ENCODE measurements at regions not wholly inside any gene's neighbourhood (a gene's known extent, or its start where the extent isn't known, plus 50 kb on each side); places are given as distances from the start of the nearest gene placed in this dataset.

- ChIA-PET CTCF (no interaction called here), POLR2A (no interaction called here)
- no peak for ATAC-seq
- no TSS peak for BruUV-seq (replicated peaks)
- no peak for DNase-seq (ENCODE audit: low read depth, low spot score)
- Histone ChIP-seq H3K4me1 (ENCODE audit: control insufficient read depth, insufficient read depth, low read length) (no peaks in the 10 kb centered on the region), H3K36me3 (ENCODE audit: control insufficient read depth, insufficient read depth, low read length) (no peaks in the 10 kb centered on the region), H3K27ac (ENCODE audit: low read length) (no peak overlapping the region; the same call in 1 of the 2 replicates), H3K4me3 (ENCODE audit: low read depth in 2 of 2, low read length in 2 of 2) (no peak overlapping the region), H3K9me3 (ENCODE audit: control insufficient read depth, insufficient read depth, low read depth, low read length) (peaks cover 2% of the 10 kb centered on the region; the same call in 1 of the 2 replicates), H3K27me3 (ENCODE audit: control insufficient read depth, insufficient read depth, low read length) (no peaks in the 10 kb centered on the region)
- TF ChIP-seq REST (IDR thresholded peaks at IDR 0.05; ENCODE audit: insufficient read depth in 1 of 2, low read depth in 2 of 2, low read length in 1 of 2) (no peak), TCF7L2 (IDR thresholded peaks at IDR 0.05; ENCODE audit: low read depth, low read length) (no peak), SIN3A (IDR thresholded peaks at IDR 0.05; ENCODE audit: borderline replicate concordance, insufficient read depth, low read depth, low read length) (no peak), POLR2AphosphoS5 (IDR thresholded peaks at IDR 0.05; ENCODE audit: low read depth, low read length) (no peak), CTCF (IDR thresholded peaks at IDR 0.05) (no peak)
- intact Hi-C loops (cut with micrococcal nuclease; ENCODE audit: unreplicated experiment) (no loop called here), in situ Hi-C loops (cut with HindIII; ENCODE audit: low pct_unique_long_range_greater_than_20kb, low sequenced_read_pairs) (no loop called here)
Measured at GRCh38 chr5:92703976-92704375, 877.0 kb downstream of the NR2F1-AS1 start.

GRCh38 chr5:92695123-92696003, 885.7 kb downstream of the NR2F1-AS1 start:
- TF ChIP-seq SIN3A (IDR thresholded peaks at IDR 0.05; ENCODE audit: borderline replicate concordance, insufficient read depth, low read depth, low read length) (no peak), TCF7L2 (IDR thresholded peaks at IDR 0.05; ENCODE audit: low read depth, low read length) (no peak), POLR2AphosphoS5 (IDR thresholded peaks at IDR 0.05; ENCODE audit: low read depth, low read length) (no peak), REST (IDR thresholded peaks at IDR 0.05; ENCODE audit: insufficient read depth in 1 of 2, low read depth in 2 of 2, low read length in 1 of 2) (no peak), CTCF (IDR thresholded peaks at IDR 0.05) (no peak)
- Histone ChIP-seq H3K27me3 (ENCODE audit: control insufficient read depth, insufficient read depth, low read length) (no peaks in the 10 kb centered on the region), H3K4me1 (ENCODE audit: control insufficient read depth, insufficient read depth, low read length) (peaks cover 9% of the 10 kb centered on the region), H3K9me3 (ENCODE audit: control insufficient read depth, insufficient read depth, low read depth, low read length) (peaks cover 3% of the 10 kb centered on the region; the same call in 1 of the 2 replicates), H3K36me3 (ENCODE audit: control insufficient read depth, insufficient read depth, low read length) (no peaks in the 10 kb centered on the region), H3K27ac (ENCODE audit: low read length) (peak overlapping the region; percentile 75), H3K4me3 (ENCODE audit: low read depth in 2 of 2, low read length in 2 of 2) (no peak overlapping the region)
- peak; percentile 80 for ATAC-seq
- CTCF ChIA-PET: no interaction called here
- DNase-seq (ENCODE audit: low read depth, low spot score): no peak
- intact Hi-C loops (cut with micrococcal nuclease; ENCODE audit: unreplicated experiment) (no loop called here), in situ Hi-C loops (cut with HindIII; ENCODE audit: low pct_unique_long_range_greater_than_20kb, low sequenced_read_pairs) (no loop called here)
- BruUV-seq (replicated peaks): no TSS peak
- POLR2A ChIA-PET: interaction anchor here (0.6 kb wide), 1 partner anchor 84 kb away, joined by 4 read pairs; no protein-coding TSS in a partner anchor
